Stomach (tissue), 8 donors: ENCODE measurements at regions not wholly inside any gene's neighbourhood (a gene's known extent, or its start where the extent isn't known, plus 50 kb on each side); places are given as distances from the start of the nearest gene placed in this dataset.

Source experiments
- DNase-seq, 2 donors: peaks; one replicate each; pipeline versions ENCODE4 v3.0.0 to v3.0.0-alpha.2; 2013 to 2019
- H3K27ac ChIP-seq, 5 donors: fragments of 200-600 bp in 4 of 5; sonication (generic) in 4 of 5; one replicate each; pipeline ENCODE4 v1.5.1; 2013 to 2019; ENCODE audit warnings: mild to moderate bottlenecking in 1 of 5, moderate library complexity in 1 of 5
- H3K27me3 ChIP-seq, 3 donors: fragments of 200-600 bp; sonication (generic); one replicate each; pipeline ENCODE4 v1.5.1; 2017 to 2019; ENCODE audit warnings: mixed run types in 1 of 3
- H3K36me3 ChIP-seq, 4 donors: fragments of 200-600 bp; sonication (generic); 1 replicate in 3 of 4; 2 replicates in 1 of 4; pipeline ENCODE4 v1.5.1; 2016 to 2019
- H3K4me1 ChIP-seq, 4 donors: fragments of 200-600 bp; sonication (generic); one replicate each; pipeline ENCODE4 v1.5.1; 2016 to 2019
- H3K4me3 ChIP-seq, 4 donors: fragments of 200-600 bp; sonication (generic) in 3 of 4; one replicate each; pipeline ENCODE4 v1.5.1; 2016 to 2019; ENCODE audit warnings: mild to moderate bottlenecking in 1 of 4
- H3K9me3 ChIP-seq, 4 donors: fragments of 200-600 bp; sonication (generic); one replicate each; pipeline ENCODE4 v1.5.1; 2016 to 2019
- EP300 ChIP-seq: sonication (generic); formaldehyde crosslinking; IDR thresholded peaks from one replicate; pipeline ENCODE4 v1.6.1; 2017; ENCODE audit warnings: antibody characterized with exemption
- POLR2A ChIP-seq, 4 donors: fragments of 450-650 bp; IDR thresholded peaks; one replicate each; pipeline ENCODE4 v1.6.1; 2016; ENCODE audit warnings: antibody characterized with exemption in 4 of 4, control low read depth in 2 of 4, mild to moderate bottlenecking in 1 of 4, moderate library complexity in 1 of 4
- POLR2AphosphoS5 ChIP-seq, 3 donors: sonication (generic); formaldehyde crosslinking; IDR thresholded peaks; one replicate each; pipeline ENCODE4 v1.6.1; 2016; ENCODE audit warnings: antibody characterized with exemption in 3 of 3
- WGBS, 5 donors: extraction: QIAGEN DNeasy Blood & Tissue Kit in 3 of 5; methylation state at CpG; one replicate each; pipeline versions ENCODE4 v1.1.5 to v1.1.7; 2013 to 2018; 5-methylcytosine and 5-hydroxymethylcytosine counted together
- intact Hi-C: fragments of 100-400 bp; cut with DNase I; formaldehyde crosslinking; loops from one replicate; pipeline ENCODE4 v1.15.1; 2023; ENCODE audit warnings: low total_unique reads
- TF ChIP-seq, protein P1 (sequence below), 7 experiments: fragments of 450-650 bp in 4 of 7; fragments of 200-600 bp in 3 of 7; sonication (generic) in 3 of 7; IDR thresholded peaks; one replicate each; pipeline ENCODE4 v1.5.1; 2016 to 2019; ENCODE audit warnings: antibody characterized with exemption in 7 of 7, control low read depth in 2 of 7, mild to moderate bottlenecking in 1 of 7
- donor health status: healthy with polysubstance abuse.
- donor health status: Bipolar disorder and iron deficiency.
- donor health status: healthy.

DNA sequence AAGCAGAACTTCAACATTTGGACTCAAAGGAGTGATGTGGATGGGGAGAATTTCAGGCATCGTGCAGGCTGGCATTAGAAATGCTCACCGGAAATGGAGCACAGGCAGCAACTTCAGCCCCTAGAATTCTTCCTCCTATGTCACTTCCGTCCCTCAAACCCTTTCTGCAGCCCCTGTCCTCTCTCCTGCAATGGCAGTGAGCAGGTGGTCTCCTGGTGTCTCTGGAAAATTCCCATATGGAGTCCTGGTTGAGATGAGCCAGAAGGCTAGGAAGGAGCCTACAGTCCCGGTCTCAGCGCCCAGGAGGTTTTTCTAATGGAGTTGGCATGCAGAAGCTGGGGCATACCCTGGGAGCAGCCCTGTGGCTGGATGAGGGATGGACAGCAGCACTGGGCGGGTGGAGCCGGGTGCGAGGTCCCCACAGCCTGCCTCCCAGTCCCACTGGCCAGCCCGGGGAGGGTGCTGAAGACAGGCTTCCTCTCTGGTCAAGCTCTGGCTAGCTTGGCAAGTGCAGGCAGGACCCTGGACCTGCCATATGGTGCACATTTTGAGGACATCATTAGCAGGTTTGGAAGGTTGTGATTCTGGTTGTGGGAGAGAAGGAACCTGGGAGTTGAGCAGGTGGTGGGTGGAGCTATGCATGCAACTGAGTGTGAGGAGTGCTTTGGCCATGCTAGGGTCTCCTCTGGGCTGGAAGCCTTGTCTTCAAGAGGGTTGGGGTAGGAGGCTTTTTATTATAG is 59.8 kb upstream of the B3GAT1 start:
- TF ChIP-seq POLR2A (IDR thresholded peaks at IDR 0.05) (no peak), EP300 (no peak), POLR2AphosphoS5 (IDR thresholded peaks at IDR 0.05) (no peak)
- TF ChIP-seq, protein P1, sequence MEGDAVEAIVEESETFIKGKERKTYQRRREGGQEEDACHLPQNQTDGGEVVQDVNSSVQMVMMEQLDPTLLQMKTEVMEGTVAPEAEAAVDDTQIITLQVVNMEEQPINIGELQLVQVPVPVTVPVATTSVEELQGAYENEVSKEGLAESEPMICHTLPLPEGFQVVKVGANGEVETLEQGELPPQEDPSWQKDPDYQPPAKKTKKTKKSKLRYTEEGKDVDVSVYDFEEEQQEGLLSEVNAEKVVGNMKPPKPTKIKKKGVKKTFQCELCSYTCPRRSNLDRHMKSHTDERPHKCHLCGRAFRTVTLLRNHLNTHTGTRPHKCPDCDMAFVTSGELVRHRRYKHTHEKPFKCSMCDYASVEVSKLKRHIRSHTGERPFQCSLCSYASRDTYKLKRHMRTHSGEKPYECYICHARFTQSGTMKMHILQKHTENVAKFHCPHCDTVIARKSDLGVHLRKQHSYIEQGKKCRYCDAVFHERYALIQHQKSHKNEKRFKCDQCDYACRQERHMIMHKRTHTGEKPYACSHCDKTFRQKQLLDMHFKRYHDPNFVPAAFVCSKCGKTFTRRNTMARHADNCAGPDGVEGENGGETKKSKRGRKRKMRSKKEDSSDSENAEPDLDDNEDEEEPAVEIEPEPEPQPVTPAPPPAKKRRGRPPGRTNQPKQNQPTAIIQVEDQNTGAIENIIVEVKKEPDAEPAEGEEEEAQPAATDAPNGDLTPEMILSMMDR (IDR thresholded peaks at IDR 0.05) = no peak
- H3K27me3 ChIP-seq = peaks cover 0 to 57% (median 0%) of the 10 kb centered on the region in 3 donors
- no peaks in the 10 kb centered on the region for H3K9me3 ChIP-seq
- intact Hi-C loops = no loop called here
- no peak overlapping the region for H3K4me3 ChIP-seq
- DNase-seq = no peak
- H3K4me1 ChIP-seq = peaks cover 5 to 22% (median 7%) of the 10 kb centered on the region in 4 donors
- H3K27ac ChIP-seq = no peak overlapping the region
- WGBS, 5 donors = 78 to 90% (median 88%) methylated on average over 8 to 9 of the region's 9 CpGs
- no peaks in the 10 kb centered on the region for H3K36me3 ChIP-seq

DNA sequence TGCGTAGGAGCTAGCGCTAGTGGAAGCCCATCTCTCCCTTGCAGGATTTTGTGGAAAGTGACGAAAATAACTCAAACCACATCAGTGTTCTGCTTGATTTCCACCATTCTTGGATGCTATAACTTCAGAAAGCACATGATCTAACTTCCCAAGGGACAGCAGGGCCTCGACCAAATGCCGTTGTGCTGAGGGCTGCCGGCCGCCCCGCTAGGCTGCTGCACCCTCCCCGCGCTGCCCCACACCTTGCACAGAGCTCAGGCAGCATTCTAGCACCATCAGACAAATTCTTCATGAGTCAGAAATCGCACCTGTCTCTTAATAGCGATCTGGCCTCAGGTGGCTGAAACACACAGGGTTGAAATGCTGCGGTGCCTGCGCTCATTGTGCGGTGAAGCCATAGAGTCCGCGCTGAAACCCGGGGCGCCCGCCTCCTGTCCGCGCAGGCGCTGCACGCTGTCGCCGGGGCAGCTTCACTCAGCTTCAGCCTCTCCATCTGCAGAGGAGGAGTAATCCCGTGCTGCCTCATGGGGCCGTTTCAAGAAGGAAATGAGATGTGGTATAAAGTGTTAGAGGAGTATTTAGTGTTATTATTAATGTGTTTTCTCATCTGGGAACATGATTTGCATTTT is 59.2 kb upstream of the B3GAT1 start:
- Histone ChIP-seq H3K27ac (no peak overlapping the region), H3K36me3 (no peaks in the 10 kb centered on the region), H3K4me1 (peaks cover 5 to 26% (median 9%) of the 10 kb centered on the region in 4 donors), H3K9me3 (no peaks in the 10 kb centered on the region), H3K27me3 (peaks cover 0 to 59% (median 0%) of the 10 kb centered on the region in 3 donors), H3K4me3 (no peak overlapping the region)
- DNase-seq = peak in 1 of 2 donors; percentile 23
- WGBS, 5 donors = 40 to 63% (median 45%) methylated on average over 12 to 28 of the region's 28 CpGs
- intact Hi-C loops = no loop called here
- no peak for TF ChIP-seq POLR2A (IDR thresholded peaks at IDR 0.05)
- TF ChIP-seq POLR2AphosphoS5 (IDR thresholded peaks at IDR 0.05) = no peak
- TF ChIP-seq, protein P1 (IDR thresholded peaks at IDR 0.05) = no peak
- TF ChIP-seq EP300 = no peak

DNA sequence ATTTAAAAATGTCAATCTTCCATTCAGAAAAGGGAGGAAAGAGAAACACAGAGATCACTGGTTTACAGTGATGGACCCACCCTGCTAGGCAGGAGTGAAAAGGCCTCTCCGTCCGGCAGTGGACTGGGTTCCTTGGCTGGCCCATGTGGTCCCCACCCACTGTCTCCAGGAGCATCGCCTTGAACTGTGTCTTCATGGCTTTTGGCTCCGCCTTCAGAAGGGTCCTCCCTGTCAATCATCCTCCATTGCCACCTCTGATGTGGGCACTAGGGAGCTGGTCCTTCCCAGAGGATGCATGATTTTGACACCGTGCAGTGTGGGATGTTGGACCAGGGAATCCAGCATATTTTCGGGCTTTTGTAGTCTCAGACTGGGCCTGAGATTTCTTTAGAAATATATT is 58.2 kb upstream of the B3GAT1 start:
- H3K36me3 ChIP-seq = no peaks in the 10 kb centered on the region
- intact Hi-C loops = no loop called here
- no peak for TF ChIP-seq POLR2A (IDR thresholded peaks at IDR 0.05)
- TF ChIP-seq POLR2AphosphoS5 (IDR thresholded peaks at IDR 0.05) = no peak
- TF ChIP-seq, protein P1 (IDR thresholded peaks at IDR 0.05) = no peak
- no peak for TF ChIP-seq EP300
- WGBS, 5 donors = 84 to 95% (median 93%) methylated on average over 6 of the region's 6 CpGs
- H3K4me3 ChIP-seq = no peak overlapping the region
- no peak for DNase-seq
- H3K9me3 ChIP-seq = no peaks in the 10 kb centered on the region
- peaks cover 5 to 30% (median 11%) of the 10 kb centered on the region in 4 donors for H3K4me1 ChIP-seq
- peaks cover 0 to 59% (median 0%) of the 10 kb centered on the region in 3 donors for H3K27me3 ChIP-seq
- H3K27ac ChIP-seq = no peak overlapping the region

DNA sequence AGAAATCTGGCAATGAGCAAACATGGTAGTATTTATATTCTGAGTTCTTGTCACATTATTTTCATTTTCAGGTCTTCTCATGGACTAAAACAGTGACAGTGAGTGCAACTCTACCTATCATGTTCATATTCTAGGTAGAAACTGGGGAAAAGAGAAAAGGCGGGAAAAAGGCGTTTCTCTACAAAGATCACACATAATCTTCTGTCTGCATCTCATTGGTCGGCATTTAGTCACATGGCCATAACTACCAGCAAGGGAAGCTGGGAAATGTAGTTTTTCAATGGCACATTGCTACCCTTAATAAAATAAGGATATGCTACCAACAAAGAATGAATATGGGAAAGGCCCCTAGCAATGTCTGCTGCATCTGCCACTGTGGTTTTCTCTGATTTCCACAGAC is 57.6 kb upstream of the B3GAT1 start:
- Histone ChIP-seq H3K4me3 (no peak overlapping the region), H3K27me3 (peaks cover 0 to 59% (median 0%) of the 10 kb centered on the region in 3 donors), H3K36me3 (no peaks in the 10 kb centered on the region), H3K4me1 (peaks cover 5 to 30% (median 11%) of the 10 kb centered on the region in 4 donors), H3K9me3 (no peaks in the 10 kb centered on the region), H3K27ac (peak overlapping the region in 1 of 5 donors; percentile 38)
- WGBS, 5 donors = 83 to 87% (median 85%) methylated on average over 3 of the region's 3 CpGs
- DNase-seq = peak in 1 of 2 donors; percentile 23
- no peak for TF ChIP-seq POLR2AphosphoS5 (IDR thresholded peaks at IDR 0.05)
- TF ChIP-seq EP300 = no peak
- intact Hi-C loops = no loop called here
